ENCODE measurements at regions not wholly inside any gene's neighbourhood (a gene's known extent, or its start where the extent isn't known, plus 50 kb on each side); places are given as distances from the start of the nearest gene placed in this dataset.

- DNase-seq (ENCODE audit: low spot score), result no peak
Observed at GRCh38 chr11:30089921-30090320, 73.1 kb upstream of the KCNA4 start.

- no peak for DNase-seq (ENCODE audit: low spot score)
Observed at GRCh38 chr11:30091246-30091645, 74.4 kb upstream of the KCNA4 start.

DNA sequence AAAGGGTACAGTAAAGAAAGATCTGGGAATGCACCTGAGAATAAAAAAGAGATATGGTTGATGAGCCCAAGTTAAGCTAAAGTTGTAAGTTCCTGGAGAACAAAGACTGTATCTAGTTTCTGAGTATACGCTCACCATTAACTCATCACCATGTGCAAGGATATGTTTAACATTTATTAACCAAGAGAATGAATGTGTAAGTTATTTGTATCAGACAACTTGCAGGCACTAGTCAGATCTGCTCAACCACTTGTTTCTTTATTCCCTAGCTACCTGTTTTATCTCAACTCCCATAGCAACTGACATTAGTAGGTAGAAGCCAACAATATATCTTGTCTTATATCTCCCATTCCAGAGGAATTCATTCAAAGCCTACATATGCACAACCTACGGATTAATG is 74.9 kb upstream of the KCNA4 start:
- DNase-seq (ENCODE audit: low spot score), result no peak

DNA sequence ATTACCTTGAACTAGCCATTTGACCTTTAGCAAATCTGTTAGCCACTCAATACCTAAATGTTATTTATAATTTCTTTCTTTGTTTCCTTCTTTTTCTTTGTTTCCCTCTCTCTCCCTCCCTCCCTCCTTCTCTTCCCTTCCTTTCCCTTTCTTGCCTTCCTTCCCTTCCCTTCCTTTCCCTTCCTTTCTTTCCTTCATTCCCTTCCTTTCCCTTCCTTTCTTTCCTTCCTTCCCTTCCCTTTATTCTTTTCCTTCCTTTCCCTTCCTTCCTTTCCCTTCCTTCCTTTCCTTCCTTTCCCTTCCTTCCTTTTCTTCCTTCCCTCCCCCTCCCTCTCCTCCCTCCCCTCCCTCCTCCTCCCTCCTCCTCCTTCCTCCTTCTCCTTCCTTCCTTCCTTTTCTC is 75.7 kb upstream of the KCNA4 start:
- DNase-seq (ENCODE audit: low spot score), result no peak

- DNase-seq (ENCODE audit: low spot score), result no peak
Observed at GRCh38 chr11:30100495-30100894, 83.7 kb upstream of the KCNA4 start.

DNA sequence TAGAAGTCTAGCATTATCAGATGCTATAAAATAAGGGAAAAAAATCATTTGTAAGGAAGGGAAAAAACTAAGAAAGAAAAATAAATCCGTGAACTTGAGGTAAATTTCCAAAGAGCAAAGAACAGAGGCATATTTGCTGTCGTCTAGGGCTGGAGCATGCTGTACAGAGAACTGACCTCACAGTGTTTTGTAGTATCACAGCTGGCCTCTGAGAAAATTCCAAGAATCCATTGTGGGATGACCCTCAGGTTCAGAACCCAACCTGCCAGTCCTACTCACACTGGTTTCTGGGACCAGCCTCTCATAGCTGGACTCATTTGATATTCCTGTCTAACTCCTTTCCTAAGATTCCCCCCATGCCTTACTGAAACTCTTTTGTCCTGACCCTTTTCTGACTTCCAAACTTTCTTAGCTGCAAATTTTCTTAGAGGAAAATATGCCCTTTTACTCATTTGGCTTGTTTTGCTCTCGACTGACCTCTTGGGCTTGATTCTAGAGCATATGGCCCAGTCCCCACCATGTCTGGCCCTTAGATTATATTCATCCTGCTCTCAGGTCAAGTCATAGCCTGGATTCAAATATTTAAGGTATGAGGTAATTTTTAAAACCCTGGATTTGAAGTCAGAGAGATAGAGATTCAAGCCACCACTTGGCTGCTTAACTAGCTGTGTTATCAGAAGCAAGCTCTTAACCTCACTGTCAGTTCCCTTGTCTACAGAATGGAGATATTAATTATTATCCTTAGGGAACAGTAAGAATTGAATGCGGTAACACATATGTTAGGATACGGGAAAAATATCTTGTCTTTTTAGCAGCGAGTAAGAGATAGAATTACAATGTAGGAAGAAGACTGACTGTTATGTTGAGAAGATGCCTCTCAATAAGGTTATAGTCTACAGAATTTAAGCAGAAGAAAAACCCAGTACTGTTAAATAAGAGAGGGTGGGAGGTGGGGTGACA is 89.7 kb upstream of the KCNA4 start:
- no peak for DNase-seq (ENCODE audit: low spot score)

DNA sequence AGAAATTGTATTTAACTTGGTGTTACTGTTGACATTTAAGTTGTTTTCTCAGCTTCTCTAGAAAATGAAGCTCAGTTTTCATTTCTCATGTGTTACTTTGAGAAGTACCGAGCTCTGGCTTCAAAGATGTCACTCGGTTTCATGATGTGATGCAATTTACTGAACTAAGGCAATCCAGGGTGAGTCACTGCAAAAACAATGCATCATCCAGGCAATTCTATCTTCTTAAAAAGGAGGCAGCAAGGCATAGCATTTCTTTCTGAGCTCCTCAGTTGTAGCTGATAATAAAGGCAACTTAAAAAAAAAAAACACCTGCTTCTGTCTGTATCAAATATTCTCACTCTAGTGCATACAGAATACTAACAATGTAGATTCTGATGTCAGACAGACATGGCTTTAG is 91.1 kb upstream of the KCNA4 start:
- peak; percentile 62 for DNase-seq (ENCODE audit: low spot score)

- no peak for DNase-seq (ENCODE audit: low spot score)
Observed at GRCh38 chr11:30109774-30110173, 92.9 kb upstream of the KCNA4 start.

DNA sequence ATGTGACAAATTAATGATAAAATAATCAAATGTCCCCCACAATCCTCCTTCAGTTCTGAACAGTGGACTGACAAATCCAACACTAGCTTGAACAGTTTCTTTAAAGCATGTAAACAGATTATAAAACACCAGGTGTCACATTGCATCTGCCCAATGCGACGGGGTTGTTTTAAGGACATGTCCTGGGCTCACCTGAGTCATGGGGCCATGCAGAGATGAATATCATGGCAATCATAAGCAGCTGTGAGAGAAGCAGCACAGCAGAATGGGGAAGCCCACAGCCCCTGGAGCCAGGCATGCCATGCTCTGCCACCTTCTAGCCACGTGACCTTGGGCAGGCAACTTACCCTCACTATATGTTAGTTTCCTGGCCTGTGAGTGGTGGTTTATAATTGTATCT is 93.9 kb upstream of the KCNA4 start:
- DNase-seq (ENCODE audit: low spot score), result no peak

DNA sequence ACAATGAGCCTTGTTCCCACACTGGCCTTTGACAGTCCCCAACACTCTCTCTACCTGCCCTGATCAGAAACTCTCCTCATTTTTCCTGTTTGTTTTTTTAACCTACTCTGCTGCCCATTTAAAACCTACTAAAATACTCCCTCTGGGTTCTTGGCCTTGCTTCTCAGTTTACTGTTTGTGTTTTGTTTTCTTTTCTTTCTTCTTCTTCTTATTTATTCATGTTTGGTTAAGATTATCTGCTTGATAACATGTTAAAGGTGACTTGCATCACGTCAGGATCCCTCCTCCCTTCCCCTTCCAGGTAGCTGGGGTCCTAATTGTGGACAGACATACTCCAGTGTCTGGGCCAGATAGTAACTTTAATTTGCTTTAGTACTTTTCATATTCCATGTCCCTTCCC is 95.0 kb upstream of the KCNA4 start:
- DNase-seq (ENCODE audit: low spot score), result no peak

- no peak for DNase-seq (ENCODE audit: low spot score)
Observed at GRCh38 chr11:30113326-30113898, 96.6 kb upstream of the KCNA4 start.

GRCh38 chr11:30116512-30116911 is 99.7 kb upstream of the KCNA4 start:
- DNase-seq (ENCODE audit: low spot score), result no peak

DNA sequence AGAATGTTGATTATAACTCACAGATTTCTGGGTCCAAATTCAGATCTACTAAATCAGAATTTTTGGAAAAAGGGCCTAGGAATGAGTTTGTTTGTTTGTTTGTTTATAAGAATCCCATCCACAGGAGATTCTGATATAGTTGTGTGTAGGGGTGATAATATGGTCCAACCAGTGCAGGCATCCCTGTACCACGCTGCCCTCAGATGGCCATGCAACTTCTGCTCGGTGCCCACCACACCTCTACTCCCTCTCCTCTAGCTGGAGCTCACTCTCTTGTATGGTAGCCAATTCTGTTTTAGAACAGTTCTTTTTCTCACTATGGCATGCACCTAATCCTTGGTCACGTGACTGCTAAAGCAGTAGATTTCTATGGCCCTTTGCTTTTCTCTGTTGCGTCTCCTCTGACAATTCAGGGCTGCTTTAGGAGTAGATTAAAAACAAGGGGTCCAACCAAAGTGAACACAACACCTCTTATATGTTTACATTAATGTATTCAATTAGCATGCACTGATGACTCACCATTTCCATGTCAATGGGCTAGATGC is 103.3 kb upstream of the KCNA4 start:
- no peak for DNase-seq (ENCODE audit: low spot score)

DNA sequence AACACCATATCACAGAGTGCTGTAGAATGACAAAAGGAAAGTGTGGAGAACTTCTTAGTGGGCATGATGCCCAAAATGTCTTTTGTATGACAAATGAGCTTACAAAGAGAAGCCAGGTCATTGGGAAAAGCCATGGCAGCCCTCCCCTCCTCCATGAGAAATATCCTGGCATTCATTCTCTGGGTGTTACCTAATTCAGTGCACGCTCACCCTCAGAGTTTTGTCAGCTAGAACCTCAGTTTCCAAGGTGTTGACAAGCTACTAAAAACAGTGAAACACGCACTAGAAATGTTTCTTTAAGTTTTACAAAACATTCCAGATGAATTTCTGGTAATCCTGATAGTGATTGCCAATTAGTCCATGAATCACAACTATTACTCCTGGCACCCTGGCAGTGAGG is 105.4 kb upstream of the FSHB start:
- DNase-seq (ENCODE audit: low spot score), result peak; percentile 39

DNA sequence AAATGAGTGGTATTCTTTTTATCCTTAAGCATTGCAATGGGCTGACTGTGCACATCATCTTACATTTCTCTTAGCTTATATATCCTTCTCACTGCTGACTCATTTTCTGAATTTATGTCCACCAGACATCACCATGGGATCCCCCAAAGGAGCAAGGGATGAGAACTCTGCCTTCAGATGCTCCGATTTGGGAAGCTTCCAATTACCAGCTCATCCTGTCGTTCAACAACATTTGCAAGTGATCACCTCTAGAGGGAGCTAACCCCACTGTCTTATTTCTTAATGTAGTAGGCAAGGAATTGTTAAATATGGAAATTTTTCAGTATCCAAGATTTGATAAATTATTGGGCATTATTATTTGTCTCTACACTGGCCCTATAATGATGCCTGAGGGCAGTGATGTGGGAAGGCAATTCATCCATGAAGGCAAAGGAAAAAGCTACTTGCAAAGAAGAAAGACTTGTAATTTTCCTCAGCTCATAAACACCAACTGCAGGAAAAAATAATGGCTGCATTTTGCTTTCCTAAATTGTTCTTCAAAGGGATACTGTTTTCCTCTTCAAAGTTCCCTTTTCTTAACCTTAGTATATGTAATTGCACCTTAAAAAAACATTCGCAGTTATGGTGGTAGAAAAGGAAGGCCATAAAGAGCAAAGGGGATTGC is 102.4 kb upstream of the FSHB start:
- peak; percentile 56 for DNase-seq (ENCODE audit: low spot score)

DNA sequence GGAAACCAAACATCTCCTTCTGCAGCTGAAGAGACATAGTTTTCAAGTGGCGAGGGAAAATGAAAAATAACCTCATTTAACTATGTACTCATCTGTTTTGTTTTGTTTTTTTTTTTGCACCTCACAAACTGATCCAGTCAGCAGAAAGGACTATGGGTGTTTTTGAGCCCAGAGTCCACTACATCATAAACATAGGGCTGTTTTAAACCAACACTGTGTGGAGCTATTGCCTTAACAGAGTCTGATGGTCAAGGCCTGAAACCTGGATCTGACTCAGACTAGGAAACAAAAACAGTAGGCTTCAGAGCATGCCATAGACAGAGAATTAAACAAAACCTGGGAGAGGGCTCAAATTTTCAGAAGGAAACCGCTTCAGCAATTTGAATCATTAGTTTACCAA is 99.3 kb upstream of the FSHB start:
- peak; percentile 11 for DNase-seq (ENCODE audit: low spot score)

DNA sequence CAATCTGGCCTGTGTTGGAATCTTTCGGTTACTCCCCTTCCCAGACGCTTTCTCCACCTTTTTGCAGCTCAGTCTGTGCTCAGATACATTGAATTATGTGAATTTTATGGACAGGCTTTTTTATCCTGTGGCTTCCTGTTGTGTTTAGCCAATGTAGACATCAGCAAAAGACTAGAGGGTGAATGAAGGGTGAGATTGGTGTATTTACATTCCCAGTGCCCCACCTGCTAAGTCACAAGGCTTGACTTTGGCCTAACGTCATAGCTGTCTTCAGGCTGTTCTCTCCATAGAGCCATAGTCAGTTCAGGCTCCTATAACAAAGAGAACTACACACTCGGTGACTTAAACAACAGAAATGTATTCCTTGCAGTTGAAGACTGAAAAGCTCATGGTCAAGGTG is 97.5 kb upstream of the FSHB start:
- no peak for DNase-seq (ENCODE audit: low spot score)

DNA sequence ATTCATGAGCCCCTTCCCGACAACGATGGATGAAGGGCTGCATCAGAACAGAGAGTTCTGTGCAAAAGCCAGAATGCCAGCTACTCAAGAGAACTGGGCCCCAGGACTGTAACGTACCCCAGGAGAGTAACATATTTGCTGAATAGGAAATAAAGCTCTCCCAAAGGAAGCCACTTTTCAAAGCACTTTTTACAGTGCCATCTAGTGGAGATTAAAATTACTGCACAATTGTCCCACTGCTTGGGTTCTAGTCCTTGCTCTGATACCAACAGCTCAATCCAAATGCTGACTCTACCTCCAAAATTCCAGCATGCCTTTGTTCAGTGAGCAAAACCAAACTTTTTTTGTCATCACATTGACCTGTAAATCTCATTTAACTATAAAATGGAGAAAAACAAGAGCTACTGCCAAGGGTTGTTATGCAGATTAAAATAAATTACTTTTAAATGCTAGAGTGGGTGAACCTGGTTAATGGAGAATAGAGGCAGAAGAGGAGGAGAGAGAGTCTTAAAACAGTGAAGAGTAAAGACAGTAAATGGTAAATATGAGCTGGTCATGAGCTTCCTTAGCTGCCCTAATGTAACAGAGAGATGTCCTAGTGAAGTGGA is 87.6 kb upstream of the FSHB start:
- peak; percentile 51 for DNase-seq (ENCODE audit: low spot score)

GRCh38 chr11:30147293-30147692 is 83.5 kb upstream of the FSHB start:
- DNase-seq (ENCODE audit: low spot score), result no peak

DNA sequence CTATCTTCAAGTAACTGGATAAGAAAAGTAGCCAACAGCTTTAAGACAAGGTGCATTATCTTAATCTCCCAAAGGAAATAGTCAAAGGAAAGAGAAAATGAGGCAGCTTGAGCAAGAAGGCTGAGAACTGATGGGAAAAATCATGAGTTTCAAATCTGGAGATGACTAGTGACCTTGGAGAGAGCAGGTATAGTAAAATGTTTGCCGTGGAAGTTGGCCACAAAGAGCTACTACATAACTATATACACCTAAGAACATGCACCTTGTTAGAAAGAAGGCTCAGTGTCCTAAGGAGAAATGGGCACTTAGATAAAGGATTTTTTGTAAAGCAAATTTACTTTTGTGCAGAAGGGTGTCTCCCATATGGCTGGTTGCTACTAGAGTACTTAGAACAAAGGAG is 80.8 kb upstream of the FSHB start:
- no peak for DNase-seq (ENCODE audit: low spot score)

- DNase-seq (ENCODE audit: low spot score), result no peak
Observed at GRCh38 chr11:30150425-30150824, 80.4 kb upstream of the FSHB start.

- DNase-seq (ENCODE audit: low spot score), result no peak
Observed at GRCh38 chr11:30153008-30153407, 77.8 kb upstream of the FSHB start.

Measured in AG20443 (cell line).